Activated B cell treated with CpG ODN at 0.5 μM for 24 hours (primary cell): ENCODE measurements at regions not wholly inside any gene's neighbourhood (a gene's known extent, or its start where the extent isn't known, plus 50 kb on each side); places are given as distances from the start of the nearest gene placed in this dataset.

Experiments
- ATAC-seq: fragments of 200-7000 bp; cut with Tn5 transposase; one replicate; pipeline ENCODE4 v1.10.0; 2021; ENCODE audit warnings: low read depth, mild to moderate bottlenecking, moderate library complexity
- CTCF ChIA-PET: fragments of 350-600 bp; sonication (Branson Sonifier 250); formaldehyde crosslinking; loops from one replicate; lab custom pipeline; 2021; ENCODE audit warnings: antibody characterized with exemption; lab: Charles Lee
- POLR2A ChIA-PET: fragments of 350-600 bp; sonication (Branson Sonifier 250); formaldehyde crosslinking; loops from one replicate; lab custom pipeline; 2021; ENCODE audit warnings: antibody characterized with exemption; lab: Charles Lee
- DNase-seq: peaks from one replicate; pipeline ENCODE4 v3.0.0; 2022
- H3K27ac Mint-ChIP-seq: one replicate; pipeline ENCODE4 v1.8.0; 2020; ENCODE audit warnings: mixed read lengths
- H3K27me3 Mint-ChIP-seq: one replicate; pipeline ENCODE4 v1.8.0; 2021; ENCODE audit warnings: mixed read lengths
- H3K36me3 Mint-ChIP-seq: one replicate; pipeline ENCODE4 v1.8.0; 2021; ENCODE audit warnings: low read depth, mixed read lengths
- H3K4me1 Mint-ChIP-seq: one replicate; pipeline ENCODE4 v1.8.0; 2021; ENCODE audit warnings: mixed read lengths
- H3K4me3 Mint-ChIP-seq: one replicate; pipeline ENCODE4 v1.8.0; 2020; ENCODE audit warnings: mild to moderate bottlenecking, mixed read lengths
- H3K9me3 Mint-ChIP-seq: one replicate; pipeline ENCODE4 v1.8.0; 2020; ENCODE audit warnings: mixed read lengths
- intact Hi-C: fragments of 100-400 bp; cut with micrococcal nuclease; formaldehyde crosslinking; loops from one replicate; pipeline ENCODE4 v1.15.1; 2024
- TF ChIP-seq, protein P1 (sequence below): fragments of 200-600 bp; IDR thresholded peaks from one replicate; pipeline ENCODE4 v1.8.0; 2022; ENCODE audit warnings: antibody characterized with exemption, mild to moderate bottlenecking

DNA sequence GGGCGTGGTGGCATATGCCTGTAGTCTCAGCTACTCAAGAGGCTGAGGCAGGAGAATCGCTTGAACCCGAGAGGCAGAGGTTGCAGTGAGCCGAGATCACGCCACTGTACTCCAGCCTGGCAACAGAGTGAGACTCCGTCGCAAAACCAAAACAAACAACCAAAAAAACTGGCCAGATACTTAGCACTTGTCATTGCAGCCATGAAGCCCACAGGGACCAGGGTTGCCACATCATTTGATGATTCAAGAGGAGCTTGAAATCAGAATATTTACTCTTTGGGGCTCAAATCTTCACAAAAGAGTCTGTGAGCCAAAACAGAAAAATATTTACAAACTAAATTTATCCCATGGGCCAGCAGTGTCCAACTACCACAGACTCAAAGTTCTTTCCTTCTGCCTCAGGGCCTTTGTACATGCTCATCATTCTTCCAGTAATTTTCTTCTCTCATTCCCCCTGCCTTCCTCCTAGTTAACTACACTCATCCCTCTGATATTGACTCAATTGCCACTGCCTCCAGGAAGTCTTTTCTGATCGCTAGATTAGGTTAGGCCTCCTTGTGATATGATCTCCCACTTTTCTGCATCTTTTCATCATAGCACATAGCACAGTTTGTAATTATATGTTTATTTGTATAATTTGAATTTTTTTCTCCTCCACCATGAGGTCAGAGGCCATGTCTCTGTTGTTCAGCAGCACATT lies 130.8 kb upstream of the PLEKHG7 start:
- no peak for ATAC-seq
- TF ChIP-seq, protein P1, sequence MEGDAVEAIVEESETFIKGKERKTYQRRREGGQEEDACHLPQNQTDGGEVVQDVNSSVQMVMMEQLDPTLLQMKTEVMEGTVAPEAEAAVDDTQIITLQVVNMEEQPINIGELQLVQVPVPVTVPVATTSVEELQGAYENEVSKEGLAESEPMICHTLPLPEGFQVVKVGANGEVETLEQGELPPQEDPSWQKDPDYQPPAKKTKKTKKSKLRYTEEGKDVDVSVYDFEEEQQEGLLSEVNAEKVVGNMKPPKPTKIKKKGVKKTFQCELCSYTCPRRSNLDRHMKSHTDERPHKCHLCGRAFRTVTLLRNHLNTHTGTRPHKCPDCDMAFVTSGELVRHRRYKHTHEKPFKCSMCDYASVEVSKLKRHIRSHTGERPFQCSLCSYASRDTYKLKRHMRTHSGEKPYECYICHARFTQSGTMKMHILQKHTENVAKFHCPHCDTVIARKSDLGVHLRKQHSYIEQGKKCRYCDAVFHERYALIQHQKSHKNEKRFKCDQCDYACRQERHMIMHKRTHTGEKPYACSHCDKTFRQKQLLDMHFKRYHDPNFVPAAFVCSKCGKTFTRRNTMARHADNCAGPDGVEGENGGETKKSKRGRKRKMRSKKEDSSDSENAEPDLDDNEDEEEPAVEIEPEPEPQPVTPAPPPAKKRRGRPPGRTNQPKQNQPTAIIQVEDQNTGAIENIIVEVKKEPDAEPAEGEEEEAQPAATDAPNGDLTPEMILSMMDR = no peak
- no peak overlapping the region for H3K4me3 Mint-ChIP-seq
- peaks cover 3% of the 10 kb centered on the region for H3K36me3 Mint-ChIP-seq
- no peaks in the 10 kb centered on the region for H3K27me3 Mint-ChIP-seq
- DNase-seq = no peak
- POLR2A ChIA-PET = interaction anchor here (0.8 to 5.7 kb wide), 4 partner anchors 127 to 466 kb away, joined by 3 to 126 read pairs (median 4); partner anchors contain the start of gene BTG1
- intact Hi-C loops = no loop called here
- no peaks in the 10 kb centered on the region for H3K9me3 Mint-ChIP-seq
- CTCF ChIA-PET = interaction anchor here (1.4 to 4.5 kb wide), 4 partner anchors 68 to 1190 kb away, joined by 3 to 58 read pairs (median 21); partner anchors contain the start of gene BTG1
- H3K27ac Mint-ChIP-seq = no peak overlapping the region
- H3K4me1 Mint-ChIP-seq = peaks cover 15% of the 10 kb centered on the region

DNA sequence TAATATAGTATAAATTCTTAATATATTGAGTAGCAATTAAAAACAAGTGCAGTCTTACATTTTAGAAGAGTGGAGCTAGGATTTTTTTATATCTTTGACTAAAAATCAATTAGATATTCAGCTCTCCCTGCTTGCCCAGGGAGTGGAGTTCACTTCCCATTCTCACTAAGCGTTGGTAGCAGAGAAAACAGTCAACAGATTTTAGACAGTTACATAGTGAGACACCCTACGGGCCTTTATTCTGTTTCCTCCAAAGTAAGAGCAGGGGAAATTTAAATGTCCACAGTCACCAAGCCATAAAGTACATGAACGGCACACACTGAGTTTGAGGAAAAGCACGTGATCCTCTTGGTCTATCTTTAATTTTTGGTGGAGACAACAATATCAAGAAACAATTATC lies 131.6 kb upstream of the PLEKHG7 start:
- CTCF ChIA-PET = interaction anchor here (1.0 to 4.5 kb wide), 16 partner anchors 22 to 1189 kb away, joined by 3 to 58 read pairs (median 8); partner anchors contain the start of gene BTG1

GRCh38 chr12:92570056-92570753 lies 132.6 kb upstream of the PLEKHG7 start:
- peak; percentile 95 for ATAC-seq
- peaks cover 9% of the 10 kb centered on the region for H3K36me3 Mint-ChIP-seq

More for the DNA sequence above, 131.6 kb upstream of the PLEKHG7 start:
- peaks cover 2% of the 10 kb centered on the region for H3K9me3 Mint-ChIP-seq
- H3K4me3 Mint-ChIP-seq = no peak overlapping the region
- H3K4me1 Mint-ChIP-seq = peaks cover 23% of the 10 kb centered on the region
- intact Hi-C loops = no loop called here
- ATAC-seq = no peak
- no peak overlapping the region for H3K27ac Mint-ChIP-seq
- TF ChIP-seq, protein P1 = no peak
- no peak for DNase-seq
- no peaks in the 10 kb centered on the region for H3K27me3 Mint-ChIP-seq
- POLR2A ChIA-PET = interaction anchor here (1.0 to 5.7 kb wide), 4 partner anchors 125 to 465 kb away, joined by 3 to 126 read pairs (median 46); partner anchors contain the start of gene BTG1
- H3K36me3 Mint-ChIP-seq = peaks cover 9% of the 10 kb centered on the region

DNA sequence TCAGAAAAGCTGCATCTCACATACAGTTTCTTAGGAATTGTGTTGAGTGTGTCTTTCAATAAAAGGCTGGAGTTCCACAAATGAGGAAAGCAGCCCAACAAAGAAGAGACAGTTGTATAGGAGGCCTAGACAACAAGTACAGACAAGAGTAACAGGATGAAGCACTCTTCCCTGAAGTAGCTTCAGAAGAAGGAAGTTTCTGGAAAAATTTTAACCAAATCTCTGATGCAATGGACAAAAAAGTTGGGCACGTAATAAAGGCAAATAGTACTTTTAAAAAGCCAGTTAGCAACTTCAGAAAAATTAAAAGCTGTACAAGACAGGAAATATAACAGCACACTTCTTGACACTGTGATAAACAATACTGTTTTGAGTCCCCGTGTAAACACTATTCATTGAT lies 134.1 kb upstream of the PLEKHG7 start:
- TF ChIP-seq, protein P1 = no peak
- H3K27ac Mint-ChIP-seq = no peak overlapping the region
- ATAC-seq (no peak), DNase-seq (no peak)
- H3K4me3 Mint-ChIP-seq = no peak overlapping the region
- peaks cover 9% of the 10 kb centered on the region for H3K36me3 Mint-ChIP-seq
- H3K27me3 Mint-ChIP-seq = no peaks in the 10 kb centered on the region
- H3K4me1 Mint-ChIP-seq = peaks cover 38% of the 10 kb centered on the region
- CTCF ChIA-PET = interaction anchor here (0.9 to 4.5 kb wide), 12 partner anchors 28 to 1207 kb away, joined by 3 to 58 read pairs (median 8); partner anchors contain the start of gene BTG1
- peaks cover 5% of the 10 kb centered on the region for H3K9me3 Mint-ChIP-seq
- intact Hi-C loops = no loop called here
- POLR2A ChIA-PET = interaction anchor here (0.8 to 5.7 kb wide), 19 partner anchors 12 to 427 kb away, joined by 3 to 126 read pairs (median 10); partner anchors contain the start of gene BTG1

More at GRCh38 chr12:92570056-92570753, 132.6 kb upstream of the PLEKHG7 start:
- Mint-ChIP-seq H3K27me3 (no peaks in the 10 kb centered on the region), H3K27ac (no peak overlapping the region), H3K4me3 (no peak overlapping the region), H3K9me3 (peaks cover 5% of the 10 kb centered on the region), H3K4me1 (peaks cover 28% of the 10 kb centered on the region)
- TF ChIP-seq, protein P1 = peak; percentile 99
- ChIA-PET CTCF (interaction anchor here (0.6 to 4.5 kb wide), 44 partner anchors 23 to 1209 kb away, joined by 3 to 58 read pairs (median 5); partner anchors contain the start of gene BTG1), POLR2A (interaction anchor here (0.6 to 5.7 kb wide), 31 partner anchors 13 to 1189 kb away, joined by 3 to 126 read pairs (median 7); partner anchors contain the start of gene BTG1)
- intact Hi-C loops = loop anchor here (1.0 kb wide), 18 partner anchors 24 to 1209 kb away; no protein-coding TSS in a partner anchor
- no peak for DNase-seq
